GM19452 (cell line): ENCODE measurements at regions not wholly inside any gene's neighbourhood (a gene's known extent, or its start where the extent isn't known, plus 50 kb on each side); places are given as distances from the start of the nearest gene placed in this dataset.

Experiments
- ATAC-seq: cut with Tn5 transposase; IDR thresholded peaks from one replicate; pipeline ENCODE4 v1.9.1; 2021; ENCODE audit not compliant: unreplicated experiment

GRCh38 chr14:100463937-100464336 is 123.3 kb downstream of the BEGAIN start:
- ATAC-seq = no peak

GRCh38 chr14:100466111-100466856 is 120.9 kb downstream of the BEGAIN start:
- no peak for ATAC-seq

GRCh38 chr14:100467046-100467750 is 120.0 kb downstream of the BEGAIN start:
- no peak for ATAC-seq

- no peak for ATAC-seq
These were observed 119.3 kb downstream of the BEGAIN start for GRCh38 chr14:100467939-100468338.

- ATAC-seq = no peak
These were observed 118.7 kb downstream of the BEGAIN start for GRCh38 chr14:100468557-100468956.

- no peak for ATAC-seq
These were observed 117.3 kb downstream of the BEGAIN start for GRCh38 chr14:100469632-100470522.

- no peak for ATAC-seq
These were observed 116.7 kb downstream of the BEGAIN start for GRCh38 chr14:100470523-100470897.

GRCh38 chr14:100471441-100472093 is 115.7 kb downstream of the BEGAIN start:
- ATAC-seq = no peak

GRCh38 chr14:100472094-100472455 is 115.1 kb downstream of the BEGAIN start:
- ATAC-seq = no peak

- ATAC-seq = no peak
These were observed 114.7 kb downstream of the BEGAIN start for GRCh38 chr14:100472491-100472890.

GRCh38 chr14:100473249-100473648 is 114.0 kb downstream of the BEGAIN start:
- no peak for ATAC-seq

- ATAC-seq = no peak
These were observed 113.0 kb downstream of the BEGAIN start for GRCh38 chr14:100474196-100474595.

GRCh38 chr14:100475268-100475667 is 111.9 kb downstream of the BEGAIN start:
- ATAC-seq = no peak

GRCh38 chr14:100476012-100476822 is 111.0 kb downstream of the BEGAIN start:
- ATAC-seq = no peak

- no peak for ATAC-seq
These were observed 102.5 kb downstream of the BEGAIN start for GRCh38 chr14:100484531-100485267.

- peak; percentile 65 for ATAC-seq
These were observed 101.0 kb downstream of the BEGAIN start for GRCh38 chr14:100486025-100486828.
